Nucleus accumbens (tissue), 56 donors: ENCODE measurements at regions not wholly inside any gene's neighbourhood (a gene's known extent, or its start where the extent isn't known, plus 50 kb on each side); places are given as distances from the start of the nearest gene placed in this dataset.
"Not testable (repeated sequence)": the region's sequence is repeated elsewhere in the genome, so short reads cannot be mapped to it uniquely, and the experiment has no call there.

ENCODE experiments used
- DNase-seq, 56 donors: peaks; one replicate each; lab custom pipeline; 2025; lab: John Stamatoyannopoulos, UW

DNA sequence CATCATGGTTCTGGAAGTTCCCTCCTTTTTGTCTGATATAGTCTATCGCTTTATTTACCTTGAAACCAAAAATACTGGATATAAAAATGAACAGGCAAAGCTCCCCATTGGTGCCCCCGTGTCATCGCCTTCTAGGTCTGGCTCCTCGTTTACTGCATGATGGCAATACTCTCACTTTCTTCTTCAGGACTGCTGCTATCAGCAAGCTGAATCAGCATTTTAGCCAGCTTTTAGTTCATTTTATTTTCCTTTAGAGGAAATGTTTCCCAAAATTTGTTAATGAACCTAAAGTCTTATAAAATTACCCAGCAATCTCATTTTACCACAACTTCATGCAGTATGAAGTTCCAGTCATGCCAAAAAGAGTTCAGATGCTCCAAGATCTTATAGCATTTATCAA is 80.5 kb downstream of the ZIC3 start:
- no peak for DNase-seq

DNA sequence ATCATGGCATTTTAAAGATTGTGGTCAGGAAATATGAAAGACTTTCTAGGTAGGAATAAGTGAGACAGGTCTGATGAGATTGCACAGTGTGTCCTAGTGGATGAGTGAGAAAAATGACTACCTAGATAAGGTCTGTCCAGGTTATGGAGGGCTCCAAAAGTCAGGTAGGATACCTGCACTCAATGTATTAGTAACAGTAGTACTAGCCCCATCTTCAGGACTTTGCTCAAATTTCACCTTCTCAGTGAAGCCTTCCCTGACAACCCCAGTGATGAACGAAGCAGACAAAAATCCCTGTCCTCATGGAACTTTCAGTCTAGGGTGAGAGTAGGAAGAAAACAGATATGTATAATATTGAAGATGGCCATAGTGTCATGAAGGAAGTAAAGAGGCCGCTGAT is 85.7 kb downstream of the ZIC3 start:
- no peak for DNase-seq

DNA sequence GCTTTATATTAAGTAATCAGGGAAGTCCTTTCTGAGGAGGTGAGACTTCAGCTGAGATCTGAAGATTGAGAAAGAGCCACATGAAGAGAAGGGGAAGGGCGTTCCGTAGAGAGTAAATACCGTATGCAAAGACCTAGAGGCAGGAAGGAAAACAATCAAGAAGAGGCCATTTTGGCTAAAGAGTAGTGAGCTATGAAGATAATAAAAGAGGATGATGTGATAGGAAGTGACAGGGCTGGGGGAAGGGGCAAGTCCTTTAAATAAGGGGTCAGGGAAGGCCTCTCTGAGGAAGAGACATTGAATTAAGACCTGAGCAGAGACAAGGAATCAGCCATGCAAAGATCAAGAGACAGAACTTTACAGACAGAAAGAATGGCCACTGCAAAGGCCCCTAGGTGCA is 86.2 kb downstream of the ZIC3 start:
- DNase-seq: no peak

DNA sequence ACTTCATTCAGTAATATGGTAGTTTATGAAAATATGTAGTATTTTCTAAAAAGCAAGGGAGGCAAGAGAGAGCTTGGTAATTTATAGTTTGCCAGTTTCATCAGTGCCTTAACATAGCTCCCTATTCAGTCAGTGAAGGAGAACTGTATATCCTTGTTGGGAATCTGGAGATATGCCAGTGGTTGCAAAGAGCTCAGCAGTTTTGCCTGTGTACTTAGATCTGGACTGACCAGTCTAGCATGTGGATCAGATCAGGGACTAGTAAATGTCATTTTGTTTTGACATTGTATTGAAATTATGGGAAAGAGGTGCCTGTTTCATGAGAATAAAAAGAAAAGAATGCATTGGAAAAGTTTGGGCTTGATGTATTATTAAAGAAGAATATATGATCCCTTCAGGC is 88.6 kb downstream of the ZIC3 start:
- DNase-seq: no peak

DNA sequence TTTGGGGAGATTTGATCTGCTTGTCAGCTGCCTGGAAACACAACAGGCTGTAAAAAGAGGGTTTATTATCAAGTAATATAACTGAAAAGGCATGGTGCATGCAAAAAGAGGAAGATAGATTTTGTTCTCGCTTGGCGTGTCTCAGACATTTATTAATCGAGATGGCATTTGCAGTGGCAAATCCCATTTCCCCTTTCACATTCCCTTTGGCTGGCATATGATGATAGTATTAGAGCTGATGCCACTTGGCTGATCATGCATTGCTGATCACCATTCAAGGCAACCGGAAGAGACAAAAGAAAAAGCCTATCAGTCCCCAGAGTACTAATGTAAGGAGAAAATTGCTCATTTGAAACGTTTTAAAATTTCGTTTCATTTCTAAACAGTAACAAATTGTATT is 101.8 kb downstream of the ZIC3 start:
- DNase-seq: no peak

DNA sequence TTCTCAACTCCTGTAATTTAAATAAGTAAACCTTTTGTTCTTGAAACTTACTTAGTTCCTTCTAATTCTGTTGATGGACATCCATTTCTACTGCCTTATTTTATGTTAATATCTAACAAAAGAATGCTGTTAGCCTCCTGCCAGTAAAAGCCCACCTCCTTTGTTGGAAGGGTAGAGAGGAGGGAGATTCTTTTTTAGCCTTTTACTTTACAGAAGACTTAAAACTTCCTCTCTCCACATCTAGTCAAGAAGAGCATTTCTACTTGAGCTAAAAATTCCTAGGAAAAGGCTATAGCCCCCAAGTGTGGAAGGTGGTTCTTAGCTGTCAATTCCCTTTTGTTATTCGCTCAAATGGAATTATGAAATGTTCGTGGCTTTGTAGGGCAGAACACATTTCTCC is 118.7 kb downstream of the ZIC3 start:
- no peak for DNase-seq

DNA sequence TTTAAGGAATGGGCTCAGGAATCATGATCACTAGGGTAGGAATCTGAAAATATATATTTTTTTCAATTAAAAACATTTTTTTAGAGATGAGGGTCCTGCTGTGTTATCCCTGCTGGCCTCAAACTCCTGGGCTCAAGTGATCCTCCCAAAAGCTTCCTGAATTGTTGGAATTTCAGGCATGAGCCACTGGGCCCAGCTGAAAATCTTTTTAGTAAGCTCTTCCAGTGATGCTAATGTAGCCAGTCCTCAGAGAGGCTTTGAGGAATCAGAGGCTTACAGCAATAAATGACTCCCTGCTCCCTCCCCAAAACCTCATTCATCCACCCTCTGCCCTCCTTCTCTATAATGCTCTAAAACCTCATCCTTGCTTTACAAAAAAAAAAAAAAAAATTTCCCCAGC is 129.5 kb downstream of the ZIC3 start:
- no peak for DNase-seq

DNA sequence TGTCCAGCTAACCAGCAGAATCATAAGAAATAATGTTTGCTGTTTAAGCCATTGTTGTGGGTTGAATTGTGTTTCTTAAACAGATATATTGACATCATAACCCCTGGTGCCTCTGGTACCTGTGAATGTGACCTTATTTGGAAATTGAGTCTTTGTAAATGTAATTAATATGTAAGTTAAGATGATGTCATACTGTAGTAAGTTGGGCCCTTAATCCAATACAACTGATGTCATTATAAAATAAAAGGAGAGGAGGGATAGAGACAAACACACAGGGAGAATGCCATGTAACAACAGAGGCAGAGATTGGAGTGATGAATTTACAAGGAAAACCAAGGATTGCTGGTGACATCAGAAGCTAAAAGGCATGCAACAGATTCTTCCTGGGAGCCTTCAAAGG is 141.4 kb downstream of the ZIC3 start:
- DNase-seq: no peak

DNA sequence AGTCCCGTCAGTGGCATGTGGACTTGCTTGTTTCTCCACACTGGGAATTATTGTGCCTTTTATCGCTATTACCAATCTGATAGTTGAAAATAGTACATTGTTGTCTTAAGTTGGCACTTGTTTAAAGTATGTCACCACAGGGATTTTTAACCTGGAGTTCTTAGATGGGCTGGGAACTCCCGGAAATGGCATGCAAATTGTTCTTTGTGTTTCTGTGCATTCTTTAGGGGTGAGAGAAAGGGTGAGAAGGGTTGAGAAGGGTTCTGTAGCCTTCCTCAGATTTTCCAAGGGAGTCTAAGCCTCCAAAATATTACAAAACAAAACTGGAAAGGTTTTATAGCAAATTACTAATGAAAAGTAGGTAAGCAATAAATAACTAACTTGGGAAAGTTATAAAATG is 176.9 kb downstream of the ZIC3 start:
- DNase-seq: no peak

DNA sequence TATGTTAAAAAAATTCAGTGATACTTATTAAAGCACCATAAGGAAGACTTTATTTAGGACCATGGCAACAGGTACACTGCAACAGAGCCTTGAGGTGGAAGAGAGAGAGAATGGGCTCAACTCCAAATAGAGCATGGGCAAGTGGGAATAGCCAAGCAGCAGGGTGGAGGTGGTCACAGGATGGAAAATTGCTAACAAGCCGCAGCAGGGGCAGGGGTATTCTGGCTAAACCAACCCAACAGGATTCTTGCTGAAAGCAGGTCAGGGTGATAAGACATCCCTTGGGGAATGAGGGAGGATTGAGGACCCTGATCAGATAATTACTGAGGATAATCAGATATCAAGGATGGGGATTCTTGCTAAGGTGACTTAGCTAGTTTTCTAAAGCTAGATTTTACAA is 177.5 kb downstream of the ZIC3 start:
- no peak for DNase-seq

DNA sequence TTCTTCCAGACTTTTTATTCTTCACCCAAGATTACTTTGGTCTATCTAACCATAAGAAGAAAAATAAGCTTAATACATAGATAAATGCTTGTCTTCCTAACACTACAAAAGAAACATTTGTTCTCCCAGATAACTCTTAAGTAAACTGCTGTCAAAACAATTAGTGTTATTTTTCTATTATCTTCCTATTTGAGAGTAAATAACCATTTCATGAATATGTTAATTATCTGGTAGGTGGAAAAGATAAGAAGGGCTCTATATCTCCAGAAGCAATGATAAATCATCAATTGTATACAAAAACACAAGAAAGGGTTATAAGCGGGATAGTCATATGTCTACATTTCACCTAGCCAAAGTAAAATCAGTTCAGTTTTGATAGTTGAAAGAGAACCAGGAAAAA is 180.4 kb downstream of the ZIC3 start:
- DNase-seq: no peak

DNA sequence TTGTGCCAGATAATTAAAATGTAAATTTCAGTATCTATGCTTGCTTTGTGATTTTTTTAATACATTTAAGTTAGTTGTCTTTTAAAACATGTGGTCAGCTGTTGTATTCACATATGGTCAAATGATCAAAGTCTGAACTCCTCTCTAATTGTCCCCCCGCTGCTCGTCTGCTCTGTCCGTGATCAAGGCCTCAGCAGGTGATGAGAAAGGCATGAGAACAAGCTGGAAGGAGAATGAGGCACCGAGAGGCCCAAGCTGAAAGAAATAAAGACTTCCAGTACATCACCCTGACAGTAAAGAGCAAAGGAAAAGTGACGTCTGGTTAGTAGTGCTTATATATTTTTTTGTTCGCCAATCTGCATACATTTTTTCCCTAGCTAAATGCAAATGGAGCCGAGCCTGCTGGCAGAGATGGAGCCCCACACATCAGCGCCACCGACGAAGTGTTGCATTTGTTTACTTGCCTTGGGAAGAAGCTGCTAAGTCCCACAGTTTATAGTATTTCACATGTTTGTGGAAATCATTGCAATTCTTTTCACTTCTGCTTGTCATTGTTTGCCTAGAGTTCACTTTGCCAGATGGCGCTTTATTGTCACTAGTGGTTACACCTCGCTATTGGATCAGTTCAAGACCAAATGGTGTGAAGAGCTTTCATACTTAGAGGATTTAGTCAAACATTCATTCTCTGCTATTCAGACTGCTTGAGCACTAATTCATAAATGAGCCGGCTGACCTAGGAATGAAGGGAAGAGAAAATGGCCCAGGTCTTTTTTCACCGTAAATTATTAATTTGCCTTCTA is 181.5 kb downstream of the ZIC3 start:
- DNase-seq: no peak

DNA sequence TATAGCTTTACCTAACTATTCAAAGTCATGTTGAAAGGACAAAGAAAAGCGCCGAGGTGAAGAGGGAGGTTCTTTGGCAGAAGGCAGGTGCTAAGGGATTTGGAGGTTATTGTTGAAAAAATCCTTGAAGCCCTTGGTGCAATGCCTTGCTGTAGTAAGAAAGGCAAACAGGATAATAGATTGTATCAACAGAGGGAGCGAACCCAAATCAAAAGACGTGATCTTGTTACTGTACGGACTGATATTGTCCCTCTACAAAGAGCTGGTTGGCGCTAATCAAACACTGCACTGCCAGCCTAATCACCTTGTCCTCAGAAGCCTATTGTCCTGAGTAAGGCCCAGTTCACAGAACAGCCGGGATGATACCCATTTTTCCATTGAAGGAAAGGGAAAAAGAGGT is 182.9 kb downstream of the ZIC3 start:
- DNase-seq: no peak

DNA sequence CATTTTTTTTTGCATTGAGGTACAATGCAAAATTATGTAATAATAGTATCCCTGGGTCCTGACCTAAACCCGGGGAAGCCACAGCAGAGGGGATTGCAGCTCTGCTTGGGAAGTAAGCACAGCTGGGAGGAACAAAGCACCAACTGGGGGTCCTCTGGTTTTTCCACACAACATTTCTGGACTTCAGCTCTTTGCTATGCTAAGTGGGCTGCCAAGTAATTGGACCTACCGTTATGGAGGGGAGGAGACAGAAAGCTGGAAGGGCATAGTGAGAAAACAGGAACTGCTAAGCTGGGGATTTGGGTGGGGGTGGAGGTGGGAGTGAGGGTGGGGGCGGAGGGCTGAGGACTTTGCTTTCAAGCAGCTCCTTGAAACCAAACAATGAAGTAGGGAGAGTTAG is 183.3 kb downstream of the ZIC3 start:
- DNase-seq: no peak

DNA sequence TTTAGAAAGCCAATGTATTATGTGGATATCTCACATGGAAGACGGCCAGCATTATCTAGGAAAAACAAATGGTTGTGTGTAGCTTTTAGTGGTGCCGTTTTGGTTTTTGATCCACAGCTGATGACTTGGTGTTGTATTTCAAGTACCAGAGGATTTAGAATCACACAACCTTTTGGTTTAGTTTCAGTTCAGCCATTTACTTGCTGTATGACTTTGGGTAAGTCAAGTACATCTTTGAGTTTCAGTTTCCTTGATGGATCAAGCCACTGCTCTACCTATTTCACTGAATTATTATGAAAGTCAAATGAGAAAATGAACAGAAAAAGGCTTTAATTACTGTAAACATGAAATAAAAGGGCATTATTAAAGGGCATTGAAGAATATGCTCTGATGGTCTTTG is 205.6 kb downstream of the ZIC3 start:
- DNase-seq: no peak

DNA sequence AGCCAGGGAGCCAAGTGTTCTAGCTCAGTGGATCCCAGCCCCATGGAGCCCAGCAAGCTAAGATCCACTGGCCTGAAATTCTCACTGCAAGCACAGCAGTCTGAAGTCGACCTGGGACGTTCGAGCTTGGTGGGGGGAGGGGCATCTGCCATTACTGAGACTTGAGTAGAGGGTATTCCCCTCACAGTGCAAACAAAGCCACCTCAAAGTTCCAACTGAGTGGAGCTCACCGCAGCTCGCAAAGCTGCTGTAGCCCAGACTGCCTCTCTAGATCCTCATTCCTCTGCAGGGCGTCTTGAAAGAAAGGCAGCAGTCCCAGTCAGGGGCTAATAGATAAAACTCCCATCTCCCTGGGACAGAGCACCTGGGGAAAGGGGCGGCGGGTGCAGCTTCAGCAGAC is 226.3 kb downstream of the ZIC3 start:
- DNase-seq: no peak

DNA sequence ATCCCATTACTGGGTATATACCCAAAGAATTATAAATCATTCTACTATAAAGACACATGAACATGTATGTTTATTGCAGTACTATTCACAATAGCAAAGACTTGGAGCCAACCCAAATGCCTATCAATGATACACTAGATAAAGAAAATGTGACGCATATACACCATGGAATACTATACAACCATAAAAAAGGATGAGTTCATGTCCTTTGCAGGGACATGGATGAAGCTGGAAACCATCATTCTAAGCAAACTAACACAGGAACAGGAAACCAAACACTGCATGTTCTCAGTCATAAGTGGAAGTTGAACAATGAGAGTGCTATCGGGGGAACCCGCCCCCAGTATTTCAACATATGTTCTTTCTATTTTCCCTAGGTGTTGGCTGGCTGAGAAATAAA is 232.0 kb downstream of the ZIC3 start:
- not testable (repeated sequence) for DNase-seq

DNA sequence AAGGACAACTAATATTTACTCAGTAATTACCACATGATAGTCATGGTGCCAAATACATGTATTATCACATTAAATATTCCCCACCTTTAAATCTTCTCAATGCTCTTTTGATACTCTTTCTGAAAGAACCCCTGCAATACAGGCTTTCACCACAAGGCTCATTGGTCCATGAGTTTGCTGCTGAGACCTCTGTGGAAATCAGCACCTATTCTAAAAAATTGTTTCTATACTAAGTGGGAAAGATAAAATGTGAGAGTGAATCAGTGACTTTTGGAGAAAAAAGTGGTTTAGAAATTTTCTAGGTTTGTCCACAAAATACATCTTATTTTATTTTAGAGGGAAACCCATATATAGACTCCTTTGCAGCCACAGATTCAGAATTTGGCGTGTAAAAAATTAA is 257.3 kb downstream of the ZIC3 start:
- no peak for DNase-seq

DNA sequence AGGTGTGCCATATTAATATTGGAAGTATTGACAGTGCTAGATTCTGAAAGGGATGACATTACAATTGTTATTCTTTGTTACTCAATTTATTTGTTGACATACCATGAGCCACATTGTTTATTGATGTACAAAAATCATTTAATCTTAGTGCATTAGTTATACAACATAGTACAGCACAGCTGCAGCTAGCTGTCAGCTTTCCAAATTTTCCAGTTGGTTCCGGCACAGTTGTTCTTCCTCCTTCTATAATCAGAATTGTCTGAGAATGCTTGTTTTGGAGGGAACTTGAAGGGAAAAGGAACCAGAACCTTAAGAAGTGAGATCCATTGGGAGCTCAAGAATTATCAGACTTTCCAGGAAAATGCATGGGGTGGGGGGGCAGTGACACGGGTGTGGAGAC is 281.4 kb downstream of the ZIC3 start:
- no peak for DNase-seq

DNA sequence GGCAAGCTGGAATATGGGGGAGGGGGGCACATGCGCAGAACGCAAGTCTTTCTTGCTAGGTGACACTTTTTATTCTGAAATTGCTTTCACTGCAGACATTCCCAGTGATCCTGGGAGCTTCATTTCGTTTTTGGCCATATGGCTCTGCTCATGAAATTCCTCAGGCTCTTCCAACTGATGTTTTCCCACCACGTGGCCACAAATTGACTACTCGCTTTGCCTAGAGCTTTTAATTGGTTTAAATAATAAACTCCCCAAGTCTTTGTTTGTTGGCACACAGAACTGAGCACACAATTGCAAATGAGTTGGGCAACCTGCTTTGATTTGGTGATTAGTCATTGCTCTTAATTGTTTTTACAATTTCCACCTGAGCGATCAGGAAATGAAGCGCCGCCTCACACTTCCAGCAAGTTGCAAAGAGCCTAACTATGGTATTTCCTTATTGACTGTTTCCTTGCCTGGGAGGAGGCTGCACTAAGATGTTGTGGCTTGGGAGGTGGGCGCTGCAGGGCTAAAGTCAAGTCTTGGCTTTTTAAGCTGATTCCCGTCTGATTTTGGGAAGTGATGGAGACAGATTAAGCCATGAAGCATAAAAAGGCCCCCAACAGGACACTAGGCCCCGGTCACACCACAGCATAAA is 282.5 kb downstream of the ZIC3 start:
- DNase-seq: no peak

DNA sequence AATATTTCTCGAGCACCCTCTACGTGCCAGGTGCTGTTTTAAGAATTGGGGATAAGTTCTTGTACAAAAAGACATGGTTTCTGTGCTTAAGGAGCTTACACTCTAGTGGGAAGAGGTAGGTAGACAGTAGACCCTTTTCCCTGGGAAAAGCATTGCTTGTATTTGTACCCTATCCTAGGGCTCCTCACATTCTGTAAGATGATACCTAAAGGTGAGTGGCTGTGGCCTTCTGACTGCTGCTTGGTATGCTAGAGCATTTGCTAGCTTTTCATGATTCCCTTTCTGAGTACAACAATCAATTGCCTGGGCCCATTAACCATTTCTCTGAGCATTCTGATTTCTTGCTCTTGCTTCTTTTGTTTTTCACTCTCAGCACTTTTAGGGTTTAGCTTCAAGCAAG is 286.6 kb downstream of the ZIC3 start:
- no peak for DNase-seq

DNA sequence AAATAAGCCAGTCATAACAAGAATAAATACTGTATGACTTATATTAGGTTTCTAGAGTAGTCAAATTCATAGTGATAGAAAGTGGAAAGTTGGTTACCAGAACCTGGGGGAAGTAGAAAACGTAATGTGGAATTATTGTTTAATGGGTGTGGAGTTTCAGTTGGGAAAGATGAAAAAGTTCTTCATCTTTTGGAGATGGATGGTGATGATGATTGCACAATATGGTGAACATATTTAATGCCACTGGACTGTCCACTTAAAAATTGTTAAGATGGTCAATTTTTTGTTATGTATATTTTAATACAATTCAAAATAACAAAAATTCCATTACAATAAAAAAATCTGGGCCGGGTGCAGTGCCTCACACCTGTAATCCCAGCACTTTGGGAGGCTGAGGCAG is 289.6 kb downstream of the ZIC3 start:
- no peak for DNase-seq

DNA sequence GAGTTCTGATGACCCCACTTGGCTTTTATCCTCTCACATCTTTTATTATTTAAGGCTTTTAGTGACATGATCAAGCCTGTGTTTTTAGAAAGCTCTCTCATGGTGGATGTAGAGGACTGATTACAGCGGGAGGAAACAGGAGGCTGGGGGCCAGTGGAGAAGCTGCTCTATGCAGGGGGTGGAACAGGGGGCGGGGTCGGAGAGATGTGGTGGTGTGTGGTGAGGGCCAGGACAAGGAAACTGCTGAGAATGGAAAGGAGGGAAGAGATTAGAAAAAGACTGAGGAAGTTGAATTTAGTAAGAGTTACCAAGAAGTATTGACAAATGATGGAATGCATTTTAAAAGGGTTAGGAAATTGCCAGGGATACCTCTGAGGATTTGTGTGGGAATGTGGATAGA is 292.2 kb downstream of the ZIC3 start:
- DNase-seq: no peak
